ENCODE measurements at regions not wholly inside any gene's neighbourhood (a gene's known extent, or its start where the extent isn't known, plus 50 kb on each side); places are given as distances from the start of the nearest gene placed in this dataset.

GRCh38 chr1:30613188-30613587 is 110.2 kb downstream of the MATN1 start:
- Histone ChIP-seq H3K27me3 (ENCODE audit: insufficient read depth, low read length) (no peaks in the 10 kb centered on the region), H3K36me3 (ENCODE audit: control insufficient read depth in 1 of 2, insufficient read depth in 2 of 2, low read length in 2 of 2) (no peaks in the 10 kb centered on the region), H3K9ac (ENCODE audit: low read length) (no peak overlapping the region), H3K79me2 (ENCODE audit: insufficient read depth, low read length) (no peaks in the 10 kb centered on the region), H3K27ac (ENCODE audit: low read depth, low read length) (no peak overlapping the region), H3K4me3 (replicated peaks in 1 of 2; ENCODE audit: low read depth in 1 of 2, low read length in 2 of 2) (no peak overlapping the region), H2AFZ (ENCODE audit: low read depth, low read length, poor library complexity, severe bottlenecking) (no peak overlapping the region), H3K9me2 (ENCODE audit: insufficient read depth) (no peaks in the 10 kb centered on the region), H4K20me1 (ENCODE audit: insufficient read depth) (no peaks in the 10 kb centered on the region), H3K9me3 (ENCODE audit: control insufficient read depth in 1 of 2, insufficient read depth in 1 of 2, low read depth in 1 of 2, low read length in 2 of 2) (no peaks in the 10 kb centered on the region), H3K4me1 (ENCODE audit: control insufficient read depth in 1 of 2, insufficient read depth in 2 of 2, low read length in 2 of 2) (peaks cover 9 to 23% of the 10 kb centered on the region in 2 experiments), H3K4me2 (ENCODE audit: low read length) (no peak overlapping the region)
- POLR2A ChIA-PET: no interaction called here
- DNase-seq (ENCODE audit: low read depth, low spot score): no peak
- CTCF ChIA-PET: no interaction called here
- BruUV-seq (replicated peaks): no TSS peak
- intact Hi-C loops (cut with micrococcal nuclease): no loop called here
- RAD21 ChIA-PET (ENCODE audit: low non-redundant PET in 1 of 2, low total read pairs in 2 of 2, uncharacterized antibody in 2 of 2, unreplicated experiment in 2 of 2): no interaction called here
- TF ChIP-seq RAD21 (IDR thresholded peaks at IDR 0.05; ENCODE audit: low read depth) (no peak), EZH2phosphoT487 (IDR thresholded peaks at IDR 0.05; ENCODE audit: borderline replicate concordance) (no peak), ZBTB33 (IDR thresholded peaks at IDR 0.05; ENCODE audit: extremely low read depth, insufficient replicate concordance, low read length) (no peak), MAX (IDR thresholded peaks at IDR 0.05) (no peak)
- no peak for ATAC-seq

GRCh38 chr1:30612536-30613065 is 110.8 kb downstream of the MATN1 start:
- Histone ChIP-seq H4K20me1 (ENCODE audit: insufficient read depth) (no peaks in the 10 kb centered on the region), H2AFZ (ENCODE audit: low read depth, low read length, poor library complexity, severe bottlenecking) (no peak overlapping the region), H3K36me3 (ENCODE audit: control insufficient read depth in 1 of 2, insufficient read depth in 2 of 2, low read length in 2 of 2) (no peaks in the 10 kb centered on the region), H3K4me1 (ENCODE audit: control insufficient read depth in 1 of 2, insufficient read depth in 2 of 2, low read length in 2 of 2) (peaks cover 3 to 17% of the 10 kb centered on the region in 2 experiments; a peak in 3 of 4 replicates), H3K79me2 (ENCODE audit: insufficient read depth, low read length) (no peaks in the 10 kb centered on the region), H3K9me2 (ENCODE audit: insufficient read depth) (no peaks in the 10 kb centered on the region), H3K9me3 (ENCODE audit: control insufficient read depth in 1 of 2, insufficient read depth in 1 of 2, low read depth in 1 of 2, low read length in 2 of 2) (no peaks in the 10 kb centered on the region), H3K9ac (ENCODE audit: low read length) (no peak overlapping the region), H3K27me3 (ENCODE audit: insufficient read depth, low read length) (no peaks in the 10 kb centered on the region), H3K4me2 (ENCODE audit: low read length) (no peak overlapping the region), H3K27ac (ENCODE audit: low read depth, low read length) (no peak overlapping the region), H3K4me3 (replicated peaks in 1 of 2; ENCODE audit: low read depth in 1 of 2, low read length in 2 of 2) (no peak overlapping the region)
- DNase-seq (ENCODE audit: low read depth, low spot score): no peak
- RAD21 ChIA-PET (ENCODE audit: low non-redundant PET in 1 of 2, low total read pairs in 2 of 2, uncharacterized antibody in 2 of 2, unreplicated experiment in 2 of 2): no interaction called here
- intact Hi-C loops (cut with micrococcal nuclease): no loop called here
- BruUV-seq (replicated peaks): no TSS peak
- POLR2A ChIA-PET: no interaction called here
- CTCF ChIA-PET: no interaction called here
- no peak for ATAC-seq
- TF ChIP-seq RAD21 (IDR thresholded peaks at IDR 0.05; ENCODE audit: low read depth) (no peak), SP1 (IDR thresholded peaks at IDR 0.05; ENCODE audit: low read depth) (no peak), EGR1 (IDR thresholded peaks at IDR 0.05; ENCODE audit: low read depth) (no peak), POLR2A (IDR thresholded peaks at IDR 0.05; ENCODE audit: borderline replicate concordance, extremely low read depth, insufficient read depth, insufficient read length) (no peak), CTCF (IDR thresholded peaks at IDR 0.05 in 2 of 3, conservative IDR thresholded peaks at IDR 0.05 in 1 of 3; ENCODE audit: borderline replicate concordance in 1 of 3, insufficient read depth in 1 of 3, low read depth in 2 of 3, low read length in 2 of 3) (no peak), CEBPB (IDR thresholded peaks at IDR 0.05; ENCODE audit: low read depth) (no peak), ZNF274 (IDR thresholded peaks at IDR 0.05; ENCODE audit: low read depth, low read length) (no peak), POLR2AphosphoS5 (IDR thresholded peaks at IDR 0.05; ENCODE audit: low read depth, low read length) (no peak), JUND (IDR thresholded peaks at IDR 0.05) (no peak), TCF7L2 (IDR thresholded peaks at IDR 0.05; ENCODE audit: borderline replicate concordance, extremely low read depth, insufficient read depth, insufficient read length) (no peak)

Measured in HCT116 (cell line).